ENCODE measurements at regions not wholly inside any gene's neighbourhood (a gene's known extent, or its start where the extent isn't known, plus 50 kb on each side); places are given as distances from the start of the nearest gene placed in this dataset.

- H3K27me3 ChIP-seq, result peaks cover 0 to 8% (median 7%) of the 10 kb centered on the region in 3 donors
- no peaks in the 10 kb centered on the region for H3K36me3 ChIP-seq
- ATAC-seq (no peak), DNase-seq (no peak)
- TF ChIP-seq POLR2A (IDR thresholded peaks at IDR 0.05), result no peak
- TF ChIP-seq CTCF (IDR thresholded peaks at IDR 0.05 in 4 of 5, conservative IDR thresholded peaks at IDR 0.05 in 1 of 5), result no peak
- no peak overlapping the region for H3K27ac ChIP-seq
- in situ Hi-C loops (cut with MboI; ENCODE audit: low sequenced_read_pairs in 4 of 4) (no loop called here), intact Hi-C loops (cut with DNase I; ENCODE audit: low total_unique reads) (no loop called here)
- H3K4me3 ChIP-seq, result no peak overlapping the region
- no peaks in the 10 kb centered on the region for H3K9me3 ChIP-seq
- H3K4me1 ChIP-seq, result peaks cover 0 to 6% of the 10 kb centered on the region in 2 donors
Observed at GRCh38 chr1:29806646-29807319, 570.5 kb downstream of the PTPRU start.

GRCh38 chr1:29805896-29806160, 569.5 kb downstream of the PTPRU start:
- no peak for TF ChIP-seq POLR2A (IDR thresholded peaks at IDR 0.05)
- Histone ChIP-seq H3K9me3 (no peaks in the 10 kb centered on the region), H3K4me1 (peaks cover 0 to 6% of the 10 kb centered on the region in 2 donors), H3K4me3 (no peak overlapping the region), H3K27ac (no peak overlapping the region), H3K36me3 (no peaks in the 10 kb centered on the region), H3K27me3 (peaks cover 0 to 8% (median 7%) of the 10 kb centered on the region in 3 donors)
- no peak for DNase-seq
- intact Hi-C loops (cut with DNase I; ENCODE audit: low total_unique reads) (no loop called here), in situ Hi-C loops (cut with MboI; ENCODE audit: low sequenced_read_pairs in 4 of 4) (no loop called here)
- no peak for ATAC-seq

GRCh38 chr1:29805122-29805895, 569.0 kb downstream of the PTPRU start:
- in situ Hi-C loops (cut with MboI; ENCODE audit: low sequenced_read_pairs in 4 of 4) (no loop called here), intact Hi-C loops (cut with DNase I; ENCODE audit: low total_unique reads) (no loop called here)
- peaks cover 0 to 6% of the 10 kb centered on the region in 2 donors for H3K4me1 ChIP-seq
- peaks cover 0 to 8% (median 7%) of the 10 kb centered on the region in 3 donors for H3K27me3 ChIP-seq
- H3K36me3 ChIP-seq, result no peaks in the 10 kb centered on the region
- H3K4me3 ChIP-seq, result no peak overlapping the region
- ATAC-seq (no peak), DNase-seq (no peak)
- TF ChIP-seq POLR2A (IDR thresholded peaks at IDR 0.05), result no peak
- TF ChIP-seq CTCF (IDR thresholded peaks at IDR 0.05 in 4 of 5, conservative IDR thresholded peaks at IDR 0.05 in 1 of 5), result no peak
- H3K9me3 ChIP-seq, result no peaks in the 10 kb centered on the region
- H3K27ac ChIP-seq, result no peak overlapping the region

GRCh38 chr1:29804181-29804899, 568.0 kb downstream of the PTPRU start:
- intact Hi-C loops (cut with DNase I; ENCODE audit: low total_unique reads) (no loop called here), in situ Hi-C loops (cut with MboI; ENCODE audit: low sequenced_read_pairs in 4 of 4) (no loop called here)
- DNase-seq (no peak), ATAC-seq (no peak)
- no peak overlapping the region for H3K27ac ChIP-seq
- peaks cover 0 to 8% (median 7%) of the 10 kb centered on the region in 3 donors for H3K27me3 ChIP-seq
- H3K9me3 ChIP-seq, result no peaks in the 10 kb centered on the region
- H3K4me3 ChIP-seq, result no peak overlapping the region
- no peaks in the 10 kb centered on the region for H3K36me3 ChIP-seq
- H3K4me1 ChIP-seq, result peaks cover 0 to 6% of the 10 kb centered on the region in 2 donors
- no peak for TF ChIP-seq CTCF (IDR thresholded peaks at IDR 0.05 in 4 of 5, conservative IDR thresholded peaks at IDR 0.05 in 1 of 5)
- TF ChIP-seq POLR2A (IDR thresholded peaks at IDR 0.05), result no peak

GRCh38 chr1:29803486-29803885, 567.2 kb downstream of the PTPRU start:
- Histone ChIP-seq H3K36me3 (no peaks in the 10 kb centered on the region), H3K9me3 (no peaks in the 10 kb centered on the region), H3K27ac (no peak overlapping the region), H3K27me3 (peaks cover 0 to 8% (median 7%) of the 10 kb centered on the region in 3 donors), H3K4me1 (peaks cover 0 to 6% of the 10 kb centered on the region in 2 donors), H3K4me3 (no peak overlapping the region)
- intact Hi-C loops (cut with DNase I; ENCODE audit: low total_unique reads), result no loop called here
- ATAC-seq (no peak), DNase-seq (no peak)
- TF ChIP-seq POLR2A (IDR thresholded peaks at IDR 0.05) (no peak), CTCF (IDR thresholded peaks at IDR 0.05 in 4 of 5, conservative IDR thresholded peaks at IDR 0.05 in 1 of 5) (no peak)
- in situ Hi-C loops (cut with MboI; ENCODE audit: low sequenced_read_pairs in 4 of 4), result no loop called here

Measured in gastrocnemius medialis (tissue), 4 donors.